H1 (cell line): ENCODE measurements at regions not wholly inside any gene's neighbourhood (a gene's known extent, or its start where the extent isn't known, plus 50 kb on each side); places are given as distances from the start of the nearest gene placed in this dataset.

Experiments
- CTCF ChIA-PET: fragments of 300-600 bp; sonication (Branson Sonifier 250); formaldehyde crosslinking; loops from one replicate; lab custom pipeline; 2021; ENCODE audit not compliant: partially characterized antibody; lab: Charles Lee
- POLR2A ChIA-PET: fragments of 300-600 bp; sonication (Branson Sonifier 250); formaldehyde crosslinking; loops from one replicate; lab custom pipeline; 2021; ENCODE audit warnings: inconsistent platforms; ENCODE audit not compliant: partially characterized antibody; lab: Charles Lee
- DNase-seq, 2 experiments: peaks; one replicate each; pipeline versions ENCODE4 v3.0.0 to v3.0.0-alpha.2; 2010 to 2022; ENCODE audit warnings: low spot score in 2 of 2, low read depth in 1 of 2, mixed read lengths in 1 of 2
- FAIRE-seq: peaks from 2 replicates; lab custom pipeline; 2011; peaks lifted over from hg19 to GRCh38; lab: Jason Lieb, UNC
- H2AFZ ChIP-seq: 2 replicates; pipeline ENCODE4 v1.8.1; 2012; ENCODE audit warnings: low read length, inconsistent platforms
- H2AK5ac ChIP-seq: 2 replicates; pipeline ENCODE4 v1.6.1; 2013; ENCODE audit warnings: low read depth, low read length
- H2BK120ac ChIP-seq: replicated peaks from 2 replicates; pipeline ENCODE3; 2013; ENCODE audit warnings: low read depth, low read length, inconsistent platforms
- H2BK12ac ChIP-seq: 2 replicates; pipeline ENCODE4 v1.6.1; 2013; ENCODE audit warnings: low read depth, low read length
- H2BK15ac ChIP-seq: 2 replicates; pipeline ENCODE4 v1.6.1; 2013; ENCODE audit warnings: low read length
- H2BK20ac ChIP-seq: 2 replicates; pipeline ENCODE4 v1.6.1; 2013; ENCODE audit warnings: low read length
- H2BK5ac ChIP-seq: 2 replicates; pipeline ENCODE4 v1.6.1; 2013; ENCODE audit warnings: low read depth, low read length
- H3K14ac ChIP-seq: 2 replicates; pipeline ENCODE4 v1.6.1; 2013; ENCODE audit warnings: inconsistent platforms; ENCODE audit not compliant: insufficient read length
- H3K18ac ChIP-seq: 2 replicates; pipeline ENCODE4 v1.6.1; 2013; ENCODE audit warnings: low read length; ENCODE audit errors: extremely low read depth
- H3K23ac ChIP-seq: 2 replicates; pipeline ENCODE4 v1.6.1; 2013; ENCODE audit warnings: inconsistent platforms; ENCODE audit not compliant: insufficient read length
- H3K23me2 ChIP-seq: 2 replicates; pipeline ENCODE4 v1.6.1; 2013; ENCODE audit warnings: low read depth, low read length
- H3K27ac ChIP-seq: 2 replicates; pipeline ENCODE4 v1.6.1; 2011; ENCODE audit warnings: low read depth, low read length, inconsistent platforms
- H3K27me3 ChIP-seq, 4 experiments: replicated peaks in 1 of 4; 1 replicate in 1 of 4; 2 replicates in 3 of 4; pipeline versions ENCODE4 v1.6.1 to v1.8.1; 2011 to 2013; ENCODE audit warnings: low read length in 3 of 4, mild to moderate bottlenecking in 3 of 4, inconsistent platforms in 2 of 4, mixed read lengths in 2 of 4, moderate library complexity in 1 of 4; ENCODE audit not compliant: control insufficient read depth in 3 of 4, insufficient read depth in 3 of 4; ENCODE audit errors: extremely low read depth in 1 of 4
- H3K36me3 ChIP-seq, 4 experiments: 2 replicates each; pipeline versions ENCODE4 v1.6.1 to v1.8.1; 2011 to 2013; ENCODE audit warnings: mild to moderate bottlenecking in 4 of 4, low read length in 3 of 4, moderate library complexity in 2 of 4, control low read depth in 1 of 4, inconsistent platforms in 1 of 4; ENCODE audit not compliant: insufficient read depth in 4 of 4, control insufficient read depth in 2 of 4
- H3K4ac ChIP-seq: replicated peaks from 2 replicates; pipeline ENCODE3; 2013; ENCODE audit warnings: low read length, low read depth, mixed read lengths, inconsistent platforms; ENCODE audit not compliant: insufficient read length
- H3K4me1 ChIP-seq, 4 experiments: replicated peaks in 1 of 4; 1 replicate in 1 of 4; 2 replicates in 3 of 4; pipeline versions ENCODE4 v1.6.1 to v1.8.1; 2011 to 2013; ENCODE audit warnings: low read length in 3 of 4, inconsistent platforms in 2 of 4, mixed read lengths in 1 of 4; ENCODE audit not compliant: insufficient read depth in 4 of 4, control insufficient read depth in 3 of 4
- H3K4me2 ChIP-seq, 2 experiments: 2 replicates each; pipeline versions ENCODE4 v1.6.1 to v1.8.1; 2011 to 2013; ENCODE audit warnings: low read depth in 2 of 2, low read length in 2 of 2, control low read depth in 1 of 2, inconsistent platforms in 1 of 2, mild to moderate bottlenecking in 1 of 2; ENCODE audit not compliant: insufficient read depth in 1 of 2
- H3K4me3 ChIP-seq, 4 experiments: fragments of 200-600, 300-600 bp in 1 of 4; sonication (generic), shearing (Covaris generic), sonication (Bioruptor Twin) in 1 of 4; 2 replicates each; pipeline versions ENCODE4 v1.5.1 to v1.8.1; 2011 to 2016; ENCODE audit warnings: low read length in 4 of 4, low read depth in 3 of 4, control low read depth in 2 of 4, inconsistent platforms in 2 of 4, mild to moderate bottlenecking in 2 of 4, mixed read lengths in 1 of 4, moderate library complexity in 1 of 4; ENCODE audit not compliant: insufficient read depth in 2 of 4; ENCODE audit errors: extremely low read depth in 1 of 4
- H3K56ac ChIP-seq: replicated peaks from 2 replicates; pipeline ENCODE3; 2013; ENCODE audit warnings: low read depth, mild to moderate bottlenecking, mixed read lengths, low read length, inconsistent platforms; ENCODE audit not compliant: insufficient read length
- H3K79me1 ChIP-seq: 2 replicates; pipeline ENCODE4 v1.6.1; 2013; ENCODE audit warnings: low read depth, low read length, control low read depth
- H3K79me2 ChIP-seq, 2 experiments: 2 replicates each; pipeline versions ENCODE4 v1.6.1 to v1.8.1; 2012 to 2013; ENCODE audit warnings: low read length in 2 of 2, mild to moderate bottlenecking in 2 of 2, inconsistent platforms in 1 of 2; ENCODE audit not compliant: insufficient read depth in 2 of 2, control insufficient read depth in 1 of 2
- H3K9ac ChIP-seq, 4 experiments: replicated peaks in 1 of 4; 1 replicate in 1 of 4; 2 replicates in 3 of 4; pipeline versions ENCODE4 v1.6.1 to v1.8.1; 2011 to 2013; ENCODE audit warnings: low read depth in 3 of 4, low read length in 3 of 4, control low read depth in 2 of 4, mild to moderate bottlenecking in 2 of 4, moderate library complexity in 2 of 4, inconsistent platforms in 1 of 4; ENCODE audit errors: extremely low read depth in 1 of 4
- H3K9me3 ChIP-seq, 2 experiments: 2 replicates each; pipeline versions ENCODE4 v1.6.1 to v1.8.1; 2012 to 2013; ENCODE audit warnings: mild to moderate bottlenecking in 2 of 2, moderate library complexity in 2 of 2, control low read depth in 1 of 2, inconsistent platforms in 1 of 2, low read depth in 1 of 2, low read length in 1 of 2, mixed read lengths in 1 of 2; ENCODE audit not compliant: insufficient read depth in 2 of 2
- H4K20me1 ChIP-seq, 2 experiments: replicated peaks in 1 of 2; 2 replicates each; pipeline versions ENCODE3 to v1.8.1; 2011 to 2013; ENCODE audit warnings: inconsistent platforms in 2 of 2, low read length in 2 of 2, mild to moderate bottlenecking in 1 of 2; ENCODE audit not compliant: insufficient read depth in 2 of 2, control insufficient read depth in 1 of 2
- H4K5ac ChIP-seq: 2 replicates; pipeline ENCODE4 v1.6.1; 2013; ENCODE audit warnings: low read length, low read depth, mixed read lengths, inconsistent platforms; ENCODE audit not compliant: insufficient read length
- H4K8ac ChIP-seq: 2 replicates; pipeline ENCODE4 v1.8.0; 2013; ENCODE audit warnings: mild to moderate bottlenecking, moderate library complexity, low read length, inconsistent platforms; ENCODE audit not compliant: insufficient read depth; ENCODE audit errors: extremely low read depth
- H4K91ac ChIP-seq: replicated peaks from 2 replicates; pipeline ENCODE3; 2013; ENCODE audit warnings: low read length, mixed read lengths, inconsistent platforms; ENCODE audit not compliant: insufficient read length
- CREB1 ChIP-seq: IDR thresholded peaks from 2 replicates; pipeline ENCODE4 v1.6.1; 2012; ENCODE audit warnings: inconsistent platforms
- EP300 ChIP-seq, 2 experiments: IDR thresholded peaks; 1 replicate in 1 of 2; 2 replicates in 1 of 2; pipeline ENCODE4 v1.6.1; 2011 to 2012; ENCODE audit warnings: low read depth in 2 of 2, low read length in 2 of 2, mild to moderate bottlenecking in 2 of 2, borderline replicate concordance in 1 of 2, inconsistent platforms in 1 of 2, moderate library complexity in 1 of 2
- EZH2 ChIP-seq: fragments of 200-600 bp; sonication (generic); IDR thresholded peaks from 2 replicates; pipeline ENCODE4 v1.7.1; 2012; ENCODE audit warnings: low read depth, mild to moderate bottlenecking, moderate library complexity, low read length, inconsistent platforms; ENCODE audit not compliant: severe bottlenecking
- JUN ChIP-seq: IDR thresholded peaks from 2 replicates; pipeline ENCODE4 v1.6.1; 2011; ENCODE audit warnings: low read depth, mild to moderate bottlenecking, improper control_type of control experiment, low read length
- KDM4A ChIP-seq: IDR thresholded peaks from one replicate; pipeline ENCODE4 v1.7.1; 2012; ENCODE audit warnings: low read depth, mild to moderate bottlenecking, moderate library complexity, low read length, inconsistent platforms; ENCODE audit not compliant: severe bottlenecking
- NRF1 ChIP-seq: IDR thresholded peaks from 2 replicates; pipeline ENCODE4 v1.6.1; 2011; ENCODE audit warnings: mild to moderate bottlenecking, low read depth, low read length, improper control_type of control experiment
- POLR2AphosphoS5 ChIP-seq: IDR thresholded peaks from 2 replicates; pipeline ENCODE4 v1.6.1; 2011; ENCODE audit warnings: low read depth, low read length
- POU5F1 ChIP-seq: IDR thresholded peaks from 2 replicates; pipeline ENCODE4 v1.6.1; 2011; ENCODE audit warnings: low read depth, mild to moderate bottlenecking, low read length, moderate library complexity
- RNF2 ChIP-seq: fragments of 200-900, 300-1000 bp; sonication (generic); IDR thresholded peaks from 2 replicates; pipeline ENCODE4 v1.7.1; 2016; ENCODE audit warnings: borderline replicate concordance, low read depth, mild to moderate bottlenecking, antibody characterized with exemption, low read length; ENCODE audit not compliant: poor library complexity, severe bottlenecking; ENCODE audit errors: missing control alignments
- SAP30 ChIP-seq: fragments of 300-600 bp; sonication (generic); IDR thresholded peaks from 2 replicates; pipeline ENCODE4 v1.7.1; 2012; ENCODE audit warnings: low read length, moderate library complexity, mild to moderate bottlenecking, inconsistent platforms; ENCODE audit not compliant: insufficient read depth, insufficient replicate concordance
- WGBS, 2 experiments: shearing (Covaris generic) in 1 of 2; methylation state at CpG; one replicate each; pipeline versions ENCODE4 v1.1.6 to v1.1.7; 2013 to 2015; ENCODE audit warnings: low lambda C conversion rate in 2 of 2, mixed read lengths in 2 of 2, inconsistent platforms in 1 of 2, low coverage in 1 of 2, missing lambda C conversion rate in 1 of 2; ENCODE audit not compliant: insufficient replicate concordance in 2 of 2, insufficient coverage in 1 of 2, insufficient read length in 1 of 2; ENCODE audit errors: extremely low coverage in 1 of 2, missing lambda C conversion rate in 1 of 2; 5-methylcytosine and 5-hydroxymethylcytosine counted together
- TF ChIP-seq, protein P1 (sequence below): IDR thresholded peaks from 2 replicates; pipeline ENCODE4 v1.6.1; 2011; ENCODE audit warnings: low read length, improper control_type of control experiment

DNA sequence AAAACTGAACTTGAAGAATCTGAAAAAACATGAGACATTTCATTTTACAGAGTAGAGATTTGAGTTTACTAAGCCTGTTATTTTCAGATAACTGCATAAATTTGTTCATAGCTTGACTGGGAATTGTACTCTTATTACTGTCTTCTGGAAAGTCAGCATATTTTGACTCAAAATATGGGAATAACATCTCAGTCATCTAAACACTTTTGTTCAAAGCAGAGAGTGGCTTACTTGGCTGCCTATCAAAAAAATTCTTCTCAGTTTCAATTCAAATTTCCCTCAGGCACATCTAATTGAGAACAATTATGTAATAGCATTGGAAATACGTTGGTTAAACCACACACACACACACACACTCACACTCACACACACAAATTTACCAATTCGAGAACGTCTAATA is 384.6 kb downstream of the ARL4A start:
- H4K5ac ChIP-seq: no peak overlapping the region
- H3K36me3 ChIP-seq: no peaks in the 10 kb centered on the region
- H3K14ac ChIP-seq: no peak overlapping the region
- no peaks in the 10 kb centered on the region for H3K23me2 ChIP-seq
- H3K79me2 ChIP-seq: no peaks in the 10 kb centered on the region
- H2BK20ac ChIP-seq: no peak overlapping the region
- 96% methylated on average over 3 of the region's 3 CpGs; no CpG with 5 or more reads in 1 of the 2 experiments for WGBS, 2 experiments
- no peak overlapping the region for H3K4ac ChIP-seq
- no peaks in the 10 kb centered on the region for H4K20me1 ChIP-seq
- DNase-seq: no peak
- no peak overlapping the region for H2BK120ac ChIP-seq
- ChIA-PET POLR2A (no interaction called here), CTCF (no interaction called here)
- H3K9me3 ChIP-seq: no peaks in the 10 kb centered on the region
- H3K79me1 ChIP-seq: no peaks in the 10 kb centered on the region
- no peak overlapping the region for H3K9ac ChIP-seq
- no peak overlapping the region for H3K27ac ChIP-seq
- no peak overlapping the region for H3K23ac ChIP-seq
- no peak overlapping the region for H3K4me3 ChIP-seq
- H3K27me3 ChIP-seq: no peaks in the 10 kb centered on the region
- H2BK15ac ChIP-seq: no peak overlapping the region
- H4K91ac ChIP-seq: no peak overlapping the region
- H3K56ac ChIP-seq: no peak overlapping the region
- H2AK5ac ChIP-seq: no peak overlapping the region
- FAIRE-seq: no peak
- no peak overlapping the region for H4K8ac ChIP-seq
- H2BK5ac ChIP-seq: no peak overlapping the region
- no peaks in the 10 kb centered on the region for H3K4me1 ChIP-seq
- H3K4me2 ChIP-seq: no peak overlapping the region
- H3K18ac ChIP-seq: no peak overlapping the region
- H2AFZ ChIP-seq: no peak overlapping the region
- H2BK12ac ChIP-seq: no peak overlapping the region
- TF ChIP-seq EP300 (IDR thresholded peaks at IDR 0.05; ENCODE audit: borderline replicate concordance in 1 of 2, low read depth in 2 of 2, low read length in 2 of 2): no peak
- no peak for TF ChIP-seq EZH2
- no peak for TF ChIP-seq POU5F1
- no peak for TF ChIP-seq JUN
- no peak for TF ChIP-seq SAP30
- TF ChIP-seq NRF1: no peak
- no peak for TF ChIP-seq CREB1
- no peak for TF ChIP-seq POLR2AphosphoS5
- TF ChIP-seq KDM4A: no peak
- TF ChIP-seq, protein P1, sequence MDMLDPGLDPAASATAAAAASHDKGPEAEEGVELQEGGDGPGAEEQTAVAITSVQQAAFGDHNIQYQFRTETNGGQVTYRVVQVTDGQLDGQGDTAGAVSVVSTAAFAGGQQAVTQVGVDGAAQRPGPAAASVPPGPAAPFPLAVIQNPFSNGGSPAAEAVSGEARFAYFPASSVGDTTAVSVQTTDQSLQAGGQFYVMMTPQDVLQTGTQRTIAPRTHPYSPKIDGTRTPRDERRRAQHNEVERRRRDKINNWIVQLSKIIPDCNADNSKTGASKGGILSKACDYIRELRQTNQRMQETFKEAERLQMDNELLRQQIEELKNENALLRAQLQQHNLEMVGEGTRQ: no peak
- TF ChIP-seq RNF2: no peak
